Non-pigmented ciliary epithelial cell (primary cell): ENCODE measurements at regions not wholly inside any gene's neighbourhood (a gene's known extent, or its start where the extent isn't known, plus 50 kb on each side); places are given as distances from the start of the nearest gene placed in this dataset.

Source experiments
- DNase-seq: peaks from one replicate; pipeline ENCODE4 v3.0.0-alpha.2; 2010; ENCODE audit warnings: low read depth

- DNase-seq: no peak
These were observed 150.5 kb upstream of the TMC3 start for GRCh38 chr15:81524496-81524895.

GRCh38 chr15:81523867-81524266 lies 149.9 kb upstream of the TMC3 start:
- DNase-seq: no peak

- DNase-seq: no peak
These were observed 146.5 kb upstream of the TMC3 start for GRCh38 chr15:81520480-81520879.

GRCh38 chr15:81516461-81516860 lies 142.4 kb upstream of the TMC3 start:
- DNase-seq: no peak

- no peak for DNase-seq
These were observed 142.0 kb upstream of the TMC3 start for GRCh38 chr15:81516012-81516411.

GRCh38 chr15:81514725-81515124 lies 140.7 kb upstream of the TMC3 start:
- DNase-seq: no peak

GRCh38 chr15:81511138-81511537 lies 137.1 kb upstream of the TMC3 start:
- DNase-seq: no peak

GRCh38 chr15:81507831-81508230 lies 133.8 kb upstream of the TMC3 start:
- DNase-seq: no peak

- no peak for DNase-seq
These were observed 132.9 kb upstream of the TMC3 start for GRCh38 chr15:81506936-81507335.

GRCh38 chr15:81506071-81506470 lies 132.1 kb upstream of the TMC3 start:
- no peak for DNase-seq

- DNase-seq: peak; percentile 40
These were observed 130.3 kb upstream of the TMC3 start for GRCh38 chr15:81504170-81504905.

- DNase-seq: no peak
These were observed 128.4 kb upstream of the TMC3 start for GRCh38 chr15:81502439-81502838.

- no peak for DNase-seq
These were observed 126.1 kb upstream of the TMC3 start for GRCh38 chr15:81500081-81500480.

GRCh38 chr15:81498294-81498693 lies 124.3 kb upstream of the TMC3 start:
- no peak for DNase-seq

- no peak for DNase-seq
These were observed 123.2 kb upstream of the TMC3 start for GRCh38 chr15:81497238-81497637.

- no peak for DNase-seq
These were observed 121.9 kb upstream of the TMC3 start for GRCh38 chr15:81495780-81496467.

- no peak for DNase-seq
These were observed 119.1 kb upstream of the TMC3 start for GRCh38 chr15:81492969-81493645.

- DNase-seq: no peak
These were observed 118.4 kb upstream of the TMC3 start for GRCh38 chr15:81492331-81492968.

- no peak for DNase-seq
These were observed 117.5 kb upstream of the TMC3 start for GRCh38 chr15:81491414-81492096.

- no peak for DNase-seq
These were observed 111.8 kb upstream of the TMC3 start for GRCh38 chr15:81485806-81486205.

GRCh38 chr15:81484086-81484955 lies 110.3 kb upstream of the TMC3 start:
- DNase-seq: no peak
